ENCODE measurements at regions not wholly inside any gene's neighbourhood (a gene's known extent, or its start where the extent isn't known, plus 50 kb on each side); places are given as distances from the start of the nearest gene placed in this dataset.

DNA sequence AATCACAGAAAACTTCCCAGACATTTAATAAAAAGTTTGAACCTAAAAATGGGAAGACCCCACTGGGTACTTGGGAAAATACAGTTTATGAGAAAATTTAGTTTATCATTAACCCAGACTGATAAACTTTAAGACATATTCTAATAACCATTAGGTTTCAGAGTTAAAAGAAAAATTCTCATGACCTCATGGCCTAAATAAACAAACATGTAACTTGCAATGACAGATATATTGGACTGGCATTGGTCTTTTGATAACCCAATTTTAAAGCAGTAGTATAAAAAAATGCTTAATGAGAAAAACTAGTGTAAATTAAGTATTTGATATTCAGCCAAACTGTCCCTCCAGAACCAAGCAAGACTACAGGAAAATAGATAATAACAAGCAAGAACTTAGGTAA is 67.0 kb upstream of the ZNF804B start (continued):
- TF ChIP-seq ZNF605 (CRISPR knock-in tag; IDR thresholded peaks at IDR 0.05) (no peak), HDAC6 (IDR thresholded peaks at IDR 0.05; ENCODE audit: low read depth, low read length) (no peak), PAF1 (CRISPR knock-in tag; IDR thresholded peaks at IDR 0.05) (no peak), FOXO1 (CRISPR knock-in tag; IDR thresholded peaks at IDR 0.05) (no peak), ZFP36L1 (CRISPR knock-in tag; IDR thresholded peaks at IDR 0.05) (no peak), TAF15 (IDR thresholded peaks at IDR 0.05; ENCODE audit: low read depth, low read length, poor library complexity, severe bottlenecking) (no peak), ZNF704 (CRISPR knock-in tag; IDR thresholded peaks at IDR 0.05; ENCODE audit: borderline replicate concordance) (no peak), PLRG1 (conservative IDR thresholded peaks at IDR 0.05) (no peak), MBD4 (IDR thresholded peaks at IDR 0.05; ENCODE audit: borderline replicate concordance, low read length) (no peak)

DNA sequence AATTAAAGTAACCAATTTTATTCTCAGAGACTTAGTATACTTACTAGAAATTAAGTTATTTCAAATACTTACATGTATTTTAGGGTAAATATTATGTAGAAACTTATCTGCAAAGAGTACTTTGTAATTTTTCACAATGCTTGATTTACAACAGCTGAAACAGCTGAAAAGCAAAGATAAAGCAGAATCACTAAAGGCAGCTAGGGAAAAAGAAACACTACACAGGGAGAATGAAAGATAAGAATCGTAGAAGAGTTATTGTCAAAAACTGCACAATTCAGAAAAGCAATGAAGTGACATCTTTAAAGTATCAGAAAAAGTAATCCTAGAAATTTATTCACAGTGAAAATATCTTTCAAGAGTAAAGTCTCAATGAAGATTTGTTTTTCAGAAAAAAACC is 69.7 kb upstream of the ZNF804B start:
- H4K20me1 ChIP-seq (ENCODE audit: insufficient read depth, low read length) = no peaks in the 10 kb centered on the region
- H3K36me3 ChIP-seq (replicated peaks in 1 of 2; ENCODE audit: control insufficient read depth in 1 of 2, insufficient read depth in 2 of 2, low read length in 2 of 2) = no peaks in the 10 kb centered on the region
- no peak overlapping the region for H3K27ac ChIP-seq (ENCODE audit: extremely low read length, insufficient read depth, low read length)
- H3K9ac ChIP-seq (ENCODE audit: insufficient read depth, low read depth, low read length) = no peak overlapping the region
- ChIA-PET CTCF (ENCODE audit: low intra/inter-chr PET ratio, low total read pairs) (no interaction called here), POLR2A (no interaction called here)
- no peaks in the 10 kb centered on the region for H3K9me3 ChIP-seq (ENCODE audit: low read length)
- no TSS peak for BruUV-seq (replicated peaks)
- H3K27me3 ChIP-seq (ENCODE audit: control insufficient read depth in 1 of 2, insufficient read depth in 2 of 2, low read length in 2 of 2) = no peaks in the 10 kb centered on the region
- H3K4me1 ChIP-seq (ENCODE audit: insufficient read depth, low read length) = no peaks in the 10 kb centered on the region
- in situ Hi-C loops (cut with HindIII; ENCODE audit: extremely low pct_ligation_motif_present, low pct_unique_long_range_greater_than_20kb) = no loop called here
- H3K79me2 ChIP-seq (ENCODE audit: insufficient read depth, low read length) = no peaks in the 10 kb centered on the region
- H3K4me2 ChIP-seq (ENCODE audit: low read depth, low read length) = no peak overlapping the region
- H3K4me3 ChIP-seq (replicated peaks in 1 of 3; ENCODE audit: insufficient read depth in 1 of 3, low read depth in 2 of 3, low read length in 3 of 3) = no peak overlapping the region
- FAIRE-seq (no peak), ATAC-seq (no peak), DNase-seq (ENCODE audit: low spot score) (no peak)
- WGBS (ENCODE audit: low lambda C conversion rate) = 0% methylated on average over 1 of the region's 1 CpG
- intact Hi-C loops (cut with micrococcal nuclease; ENCODE audit: unreplicated experiment) = no loop called here
- no peak overlapping the region for H2AFZ ChIP-seq (ENCODE audit: low read length)
- TF ChIP-seq HDAC2 (CRISPR knock-in tag; IDR thresholded peaks at IDR 0.05) (no peak), ATF6 (CRISPR knock-in tag; conservative IDR thresholded peaks at IDR 0.05) (no peak), NFIB (CRISPR knock-in tag; IDR thresholded peaks at IDR 0.05; ENCODE audit: borderline replicate concordance) (no peak), GZF1 (CRISPR knock-in tag; IDR thresholded peaks at IDR 0.05) (no peak), ARID2 (CRISPR knock-in tag; IDR thresholded peaks at IDR 0.05; ENCODE audit: borderline replicate concordance) (no peak), DMAP1 (CRISPR knock-in tag; IDR thresholded peaks at IDR 0.05) (no peak), SRY (CRISPR knock-in tag; IDR thresholded peaks at IDR 0.05) (no peak), ZNF607 (CRISPR knock-in tag; IDR thresholded peaks at IDR 0.05; ENCODE audit: borderline replicate concordance) (no peak), ZSCAN20 (CRISPR knock-in tag; IDR thresholded peaks at IDR 0.05; ENCODE audit: borderline replicate concordance) (no peak)
- TF ChIP-seq, protein P1, sequence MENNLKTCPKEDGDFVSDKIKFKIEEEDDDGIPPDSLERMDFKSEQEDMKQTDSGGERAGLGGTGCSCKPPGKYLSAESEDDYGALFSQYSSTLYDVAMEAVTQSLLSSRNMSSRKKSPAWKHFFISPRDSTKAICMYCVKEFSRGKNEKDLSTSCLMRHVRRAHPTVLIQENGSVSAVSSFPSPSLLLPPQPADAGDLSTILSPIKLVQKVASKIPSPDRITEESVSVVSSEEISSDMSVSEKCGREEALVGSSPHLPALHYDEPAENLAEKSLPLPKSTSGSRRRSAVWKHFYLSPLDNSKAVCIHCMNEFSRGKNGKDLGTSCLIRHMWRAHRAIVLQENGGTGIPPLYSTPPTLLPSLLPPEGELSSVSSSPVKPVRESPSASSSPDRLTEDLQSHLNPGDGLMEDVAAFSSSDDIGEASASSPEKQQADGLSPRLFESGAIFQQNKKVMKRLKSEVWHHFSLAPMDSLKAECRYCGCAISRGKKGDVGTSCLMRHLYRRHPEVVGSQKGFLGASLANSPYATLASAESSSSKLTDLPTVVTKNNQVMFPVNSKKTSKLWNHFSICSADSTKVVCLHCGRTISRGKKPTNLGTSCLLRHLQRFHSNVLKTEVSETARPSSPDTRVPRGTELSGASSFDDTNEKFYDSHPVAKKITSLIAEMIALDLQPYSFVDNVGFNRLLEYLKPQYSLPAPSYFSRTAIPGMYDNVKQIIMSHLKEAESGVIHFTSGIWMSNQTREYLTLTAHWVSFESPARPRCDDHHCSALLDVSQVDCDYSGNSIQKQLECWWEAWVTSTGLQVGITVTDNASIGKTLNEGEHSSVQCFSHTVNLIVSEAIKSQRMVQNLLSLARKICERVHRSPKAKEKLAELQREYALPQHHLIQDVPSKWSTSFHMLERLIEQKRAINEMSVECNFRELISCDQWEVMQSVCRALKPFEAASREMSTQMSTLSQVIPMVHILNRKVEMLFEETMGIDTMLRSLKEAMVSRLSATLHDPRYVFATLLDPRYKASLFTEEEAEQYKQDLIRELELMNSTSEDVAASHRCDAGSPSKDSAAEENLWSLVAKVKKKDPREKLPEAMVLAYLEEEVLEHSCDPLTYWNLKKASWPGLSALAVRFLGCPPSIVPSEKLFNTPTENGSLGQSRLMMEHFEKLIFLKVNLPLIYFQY (CRISPR knock-in tag; IDR thresholded peaks at IDR 0.05; ENCODE audit: borderline replicate concordance) = no peak
